WTC11 (cell line): ENCODE measurements at regions not wholly inside any gene's neighbourhood (a gene's known extent, or its start where the extent isn't known, plus 50 kb on each side); places are given as distances from the start of the nearest gene placed in this dataset.

Source experiments
- ATAC-seq: fragments of 200-7000 bp; cut with Tn5 transposase; 2 replicates; pipeline ENCODE4 v1.10.0; 2021; ENCODE audit warnings: mild to moderate bottlenecking, moderate library complexity
- CTCF ChIA-PET: fragments of 300-600 bp; sonication (Branson Sonifier 250); formaldehyde crosslinking; loops from one replicate; lab custom pipeline; 2021; ENCODE audit warnings: antibody characterized with exemption; lab: Charles Lee
- POLR2A ChIA-PET: fragments of 350-600 bp; sonication (Branson Sonifier 250); formaldehyde crosslinking; loops from one replicate; lab custom pipeline; 2021; ENCODE audit warnings: antibody characterized with exemption; lab: Charles Lee
- DNase-seq: peaks from one replicate; pipeline ENCODE4 v3.0.0; 2021; ENCODE audit warnings: low spot score
- H3K27ac Mint-ChIP-seq: 2 replicates; pipeline ENCODE4 v1.8.0; 2021; ENCODE audit warnings: mixed read lengths
- H3K27me3 Mint-ChIP-seq: 2 replicates; pipeline ENCODE4 v1.8.0; 2021; ENCODE audit warnings: low read depth, mild to moderate bottlenecking, moderate library complexity, mixed read lengths
- H3K36me3 Mint-ChIP-seq: 2 replicates; pipeline ENCODE4 v1.8.0; 2021; ENCODE audit warnings: mixed read lengths
- H3K4me1 Mint-ChIP-seq: 2 replicates; pipeline ENCODE4 v1.8.0; 2022; ENCODE audit warnings: mixed read lengths
- H3K4me3 Mint-ChIP-seq: 2 replicates; pipeline ENCODE4 v1.8.0; 2021; ENCODE audit warnings: mild to moderate bottlenecking, moderate library complexity, mixed read lengths
- H3K9me3 Mint-ChIP-seq: 2 replicates; pipeline ENCODE4 v1.8.0; 2021; ENCODE audit warnings: mixed read lengths
- ATF1 ChIP-seq: sonication (generic); formaldehyde crosslinking; IDR thresholded peaks from 2 replicates; pipeline ENCODE4 v1.8.1; 2023; ENCODE audit warnings: mild to moderate bottlenecking, moderate library complexity, missing genetic modification reagents
- E2F5 ChIP-seq: sonication (generic); formaldehyde crosslinking; IDR thresholded peaks from 2 replicates; pipeline ENCODE4 v1.8.1; 2022; ENCODE audit warnings: mild to moderate bottlenecking, moderate library complexity, missing genetic modification reagents
- ETV6 ChIP-seq: sonication (generic); formaldehyde crosslinking; IDR thresholded peaks from 2 replicates; pipeline ENCODE4 v1.8.1; 2022; ENCODE audit warnings: mild to moderate bottlenecking, missing genetic modification reagents
- FOXJ3 ChIP-seq: sonication (generic); formaldehyde crosslinking; IDR thresholded peaks from 2 replicates; pipeline ENCODE4 v1.9.0; 2021; ENCODE audit warnings: missing genetic modification reagents, mild to moderate bottlenecking, borderline replicate concordance
- FOXP1 ChIP-seq: sonication (generic); formaldehyde crosslinking; IDR thresholded peaks from 2 replicates; pipeline ENCODE4 v1.8.0; 2022; ENCODE audit warnings: missing genetic modification reagents, mild to moderate bottlenecking, moderate library complexity, borderline replicate concordance
- GRHL2 ChIP-seq: fragments of 250-450 bp; sonication (Bioruptor Pico); IDR thresholded peaks from 2 replicates; pipeline ENCODE4 v1.8.0; 2022; ENCODE audit warnings: mild to moderate bottlenecking, moderate library complexity; ENCODE audit not compliant: insufficient replicate concordance, severe bottlenecking
- MLX ChIP-seq: sonication (generic); formaldehyde crosslinking; IDR thresholded peaks from 2 replicates; pipeline ENCODE4 v1.8.1; 2023; ENCODE audit warnings: mild to moderate bottlenecking, missing genetic modification reagents, moderate library complexity
- MXD4 ChIP-seq: fragments of 250-450 bp; sonication (Bioruptor Pico); IDR thresholded peaks from 2 replicates; pipeline ENCODE4 v1.8.0; 2021; ENCODE audit warnings: mild to moderate bottlenecking, moderate library complexity, borderline replicate concordance
- NFATC4 ChIP-seq: fragments of 250-450 bp; sonication (Bioruptor Pico); IDR thresholded peaks from 2 replicates; pipeline ENCODE4 v1.9.0; 2021; ENCODE audit warnings: mild to moderate bottlenecking
- NFYB ChIP-seq: sonication (generic); formaldehyde crosslinking; conservative IDR thresholded peaks from 2 replicates; pipeline ENCODE4 v1.8.0; 2022; ENCODE audit warnings: low read depth, missing genetic modification reagents
- NR3C1 ChIP-seq: sonication (generic); formaldehyde crosslinking; conservative IDR thresholded peaks from 2 replicates; pipeline ENCODE4 v1.8.1; 2023; ENCODE audit warnings: low read depth, mild to moderate bottlenecking, missing genetic modification reagents
- PREB ChIP-seq: sonication (generic); formaldehyde crosslinking; IDR thresholded peaks from 2 replicates; pipeline ENCODE4 v1.8.1; 2022; ENCODE audit warnings: mild to moderate bottlenecking, missing genetic modification reagents, moderate library complexity, borderline replicate concordance
- SMAD3 ChIP-seq: sonication (generic); formaldehyde crosslinking; IDR thresholded peaks from 2 replicates; pipeline ENCODE4 v1.8.0; 2022; ENCODE audit warnings: missing genetic modification reagents, mild to moderate bottlenecking, borderline replicate concordance
- SOX15 ChIP-seq: fragments of 250-450 bp; sonication (Bioruptor Pico); IDR thresholded peaks from 2 replicates; pipeline ENCODE4 v1.9.0; 2021; ENCODE audit warnings: mild to moderate bottlenecking
- TEAD4 ChIP-seq: sonication (generic); formaldehyde crosslinking; IDR thresholded peaks from 2 replicates; pipeline ENCODE4 v1.8.0; 2022; ENCODE audit warnings: mild to moderate bottlenecking, missing genetic modification reagents
- USF2 ChIP-seq: sonication (generic); formaldehyde crosslinking; IDR thresholded peaks from 2 replicates; pipeline ENCODE4 v1.8.1; 2023; ENCODE audit warnings: mild to moderate bottlenecking, missing genetic modification reagents, moderate library complexity
- ZNF121 ChIP-seq: sonication (generic); formaldehyde crosslinking; IDR thresholded peaks from 2 replicates; pipeline ENCODE4 v1.8.0; 2023; ENCODE audit warnings: missing genetic modification reagents
- ZNF281 ChIP-seq: sonication (generic); formaldehyde crosslinking; IDR thresholded peaks from 2 replicates; pipeline ENCODE4 v1.8.0; 2023; ENCODE audit warnings: mild to moderate bottlenecking, missing genetic modification reagents
- ZNF396 ChIP-seq: fragments of 250-450 bp; sonication (Bioruptor Pico); IDR thresholded peaks from 2 replicates; pipeline ENCODE4 v1.8.0; 2021; ENCODE audit warnings: mild to moderate bottlenecking, moderate library complexity, borderline replicate concordance
- ZNF425 ChIP-seq: fragments of 250-450 bp; sonication (Bioruptor Pico); conservative IDR thresholded peaks from 2 replicates; pipeline ENCODE4 v1.9.0; 2021; ENCODE audit warnings: mild to moderate bottlenecking
- ZNF671 ChIP-seq: fragments of 250-450 bp; sonication (Bioruptor Pico); IDR thresholded peaks from 2 replicates; pipeline ENCODE4 v1.8.0; 2021; ENCODE audit warnings: mild to moderate bottlenecking
- ZSCAN18 ChIP-seq: fragments of 250-450 bp; sonication (Bioruptor Pico); IDR thresholded peaks from 2 replicates; pipeline ENCODE4 v2.1.2; 2022; ENCODE audit warnings: mild to moderate bottlenecking, moderate library complexity

- no peak overlapping the region for H3K4me3 Mint-ChIP-seq
- no peaks in the 10 kb centered on the region for H3K4me1 Mint-ChIP-seq
- CTCF ChIA-PET = no interaction called here
- TF ChIP-seq ZNF671 (CRISPR knock-in tag) (no peak), GRHL2 (CRISPR knock-in tag) (no peak), ZNF281 (CRISPR knock-in tag) (no peak), ZSCAN18 (no peak), SOX15 (CRISPR knock-in tag) (no peak), USF2 (CRISPR knock-in tag) (no peak), FOXP1 (no peak)
- H3K27ac Mint-ChIP-seq = no peak overlapping the region
- peaks cover 21% of the 10 kb centered on the region for H3K36me3 Mint-ChIP-seq
- POLR2A ChIA-PET = no interaction called here
- no peak for ATAC-seq
- DNase-seq = no peak
- peaks cover 45% of the 10 kb centered on the region for H3K9me3 Mint-ChIP-seq
- no peaks in the 10 kb centered on the region; the same call in 1 of the 2 replicates for H3K27me3 Mint-ChIP-seq
Observed at GRCh38 chr21:24852610-24853195, 754.6 kb downstream of the MRPL39 start.

GRCh38 chr21:24850121-24850520 is 757.2 kb downstream of the MRPL39 start:
- Mint-ChIP-seq H3K27ac (no peak overlapping the region), H3K27me3 (peaks cover 3% of the 10 kb centered on the region), H3K4me1 (no peaks in the 10 kb centered on the region), H3K9me3 (peaks cover 52% of the 10 kb centered on the region), H3K4me3 (no peak overlapping the region), H3K36me3 (peaks cover 25% of the 10 kb centered on the region)
- ATAC-seq (no peak), DNase-seq (no peak)
- ChIA-PET POLR2A (interaction anchor here (0.6 kb wide), 1 partner anchor 323 kb away, joined by 10 read pairs; no protein-coding TSS in a partner anchor), CTCF (no interaction called here)
- TF ChIP-seq FOXJ3 (CRISPR knock-in tag) = no peak
- TF ChIP-seq MLX (CRISPR knock-in tag) = no peak
- TF ChIP-seq TEAD4 = no peak
- no peak for TF ChIP-seq ZNF396 (CRISPR knock-in tag)
- no peak for TF ChIP-seq NR3C1 (CRISPR knock-in tag)
- TF ChIP-seq PREB (CRISPR knock-in tag) = no peak
- no peak for TF ChIP-seq ETV6
- TF ChIP-seq ZNF121 (CRISPR knock-in tag) = no peak
- no peak for TF ChIP-seq NFYB (CRISPR knock-in tag)
- TF ChIP-seq E2F5 (CRISPR knock-in tag) = no peak
- TF ChIP-seq ATF1 (CRISPR knock-in tag) = no peak
- no peak for TF ChIP-seq SOX15 (CRISPR knock-in tag)
- no peak for TF ChIP-seq ZNF425 (CRISPR knock-in tag)
- no peak for TF ChIP-seq SMAD3 (CRISPR knock-in tag)
- TF ChIP-seq MXD4 (CRISPR knock-in tag) = no peak
- no peak for TF ChIP-seq NFATC4
